ENCODE measurements at regions not wholly inside any gene's neighbourhood (a gene's known extent, or its start where the extent isn't known, plus 50 kb on each side); places are given as distances from the start of the nearest gene placed in this dataset.

DNA sequence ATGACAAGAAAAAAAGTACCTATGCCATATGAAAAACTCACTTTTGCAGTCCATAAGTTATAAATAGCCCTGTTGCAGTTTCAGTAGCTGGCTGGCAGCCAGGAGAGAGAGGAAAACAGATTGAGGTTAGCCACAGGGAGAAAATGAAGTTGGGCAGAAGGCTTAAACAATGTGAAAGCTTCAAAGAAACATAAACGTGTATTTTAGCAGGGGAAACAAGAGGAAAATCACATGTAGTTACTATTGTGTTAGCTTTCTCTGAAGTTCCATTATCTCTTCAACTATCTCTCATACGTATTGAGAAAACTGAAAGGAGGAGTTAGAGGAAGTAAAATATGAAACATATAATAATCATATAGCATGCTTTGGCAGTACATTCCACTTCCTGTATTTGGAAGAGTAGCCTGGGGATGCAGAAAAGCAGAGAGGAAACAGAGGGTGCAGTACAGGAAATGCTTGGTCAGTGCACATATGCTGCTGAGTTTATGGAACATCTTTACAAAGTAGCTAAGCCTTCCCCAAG, 1551.1 kb downstream of the EFNB2 start:
- no peak for TF ChIP-seq POLR2A (IDR thresholded peaks at IDR 0.05; ENCODE audit: low read depth, low read length)
- no peak for TF ChIP-seq CTCF (conservative IDR thresholded peaks at IDR 0.05; ENCODE audit: low read depth, low read length)
- TF ChIP-seq BHLHE40 (IDR thresholded peaks at IDR 0.05; ENCODE audit: low read depth, low read length) = no peak
- no peak for TF ChIP-seq MAZ (IDR thresholded peaks at IDR 0.05; ENCODE audit: borderline replicate concordance, low read depth, low read length)
- TF ChIP-seq RFX5 (IDR thresholded peaks at IDR 0.05; ENCODE audit: low read depth, low read length) = no peak

All from IMR-90 (cell line).